WTC11 (cell line): ENCODE measurements at regions not wholly inside any gene's neighbourhood (a gene's known extent, or its start where the extent isn't known, plus 50 kb on each side); places are given as distances from the start of the nearest gene placed in this dataset.
"Not testable (repeated sequence)": the region's sequence is repeated elsewhere in the genome, so short reads cannot be mapped to it uniquely, and the experiment has no call there.

ENCODE experiments used
- ATAC-seq: fragments of 200-7000 bp; cut with Tn5 transposase; 2 replicates; pipeline ENCODE4 v1.10.0; 2021; ENCODE audit warnings: mild to moderate bottlenecking, moderate library complexity
- CTCF ChIA-PET: fragments of 300-600 bp; sonication (Branson Sonifier 250); formaldehyde crosslinking; loops from one replicate; lab custom pipeline; 2021; ENCODE audit warnings: antibody characterized with exemption; lab: Charles Lee
- POLR2A ChIA-PET: fragments of 350-600 bp; sonication (Branson Sonifier 250); formaldehyde crosslinking; loops from one replicate; lab custom pipeline; 2021; ENCODE audit warnings: antibody characterized with exemption; lab: Charles Lee
- DNase-seq: peaks from one replicate; pipeline ENCODE4 v3.0.0; 2021; ENCODE audit warnings: low spot score
- H3K27ac Mint-ChIP-seq: 2 replicates; pipeline ENCODE4 v1.8.0; 2021; ENCODE audit warnings: mixed read lengths
- H3K27me3 Mint-ChIP-seq: 2 replicates; pipeline ENCODE4 v1.8.0; 2021; ENCODE audit warnings: low read depth, mild to moderate bottlenecking, moderate library complexity, mixed read lengths
- H3K36me3 Mint-ChIP-seq: 2 replicates; pipeline ENCODE4 v1.8.0; 2021; ENCODE audit warnings: mixed read lengths
- H3K4me1 Mint-ChIP-seq: 2 replicates; pipeline ENCODE4 v1.8.0; 2022; ENCODE audit warnings: mixed read lengths
- H3K4me3 Mint-ChIP-seq: 2 replicates; pipeline ENCODE4 v1.8.0; 2021; ENCODE audit warnings: mild to moderate bottlenecking, moderate library complexity, mixed read lengths
- H3K9me3 Mint-ChIP-seq: 2 replicates; pipeline ENCODE4 v1.8.0; 2021; ENCODE audit warnings: mixed read lengths
- FOXJ3 ChIP-seq: sonication (generic); formaldehyde crosslinking; IDR thresholded peaks from 2 replicates; pipeline ENCODE4 v1.9.0; 2021; ENCODE audit warnings: missing genetic modification reagents, mild to moderate bottlenecking, borderline replicate concordance
- RORB ChIP-seq: fragments of 250-450 bp; sonication (Bioruptor Pico); IDR thresholded peaks from 2 replicates; pipeline ENCODE4 v1.9.0; 2021; ENCODE audit warnings: mild to moderate bottlenecking
- TEAD4 ChIP-seq: sonication (generic); formaldehyde crosslinking; IDR thresholded peaks from 2 replicates; pipeline ENCODE4 v1.8.0; 2022; ENCODE audit warnings: mild to moderate bottlenecking, missing genetic modification reagents
- ZBTB21 ChIP-seq: sonication (generic); formaldehyde crosslinking; IDR thresholded peaks from 2 replicates; pipeline ENCODE4 v1.8.1; 2023; ENCODE audit warnings: mild to moderate bottlenecking, missing genetic modification reagents, borderline replicate concordance
- ZNF317 ChIP-seq: sonication (generic); formaldehyde crosslinking; IDR thresholded peaks from 2 replicates; pipeline ENCODE4 v1.8.1; 2023; ENCODE audit warnings: low read depth, mild to moderate bottlenecking, moderate library complexity, missing genetic modification reagents, borderline replicate concordance
- ZNF671 ChIP-seq: fragments of 250-450 bp; sonication (Bioruptor Pico); IDR thresholded peaks from 2 replicates; pipeline ENCODE4 v1.8.0; 2021; ENCODE audit warnings: mild to moderate bottlenecking
- TF ChIP-seq, protein P1 (sequence below): sonication (generic); formaldehyde crosslinking; IDR thresholded peaks from 2 replicates; pipeline ENCODE4 v1.8.0; 2022; ENCODE audit warnings: missing genetic modification reagents
- TF ChIP-seq, protein P2 (sequence below): sonication (generic); formaldehyde crosslinking; IDR thresholded peaks from 2 replicates; pipeline ENCODE4 v1.8.0; 2022; ENCODE audit warnings: mild to moderate bottlenecking, missing genetic modification reagents
- TF ChIP-seq, protein P3 (sequence below): sonication (generic); formaldehyde crosslinking; IDR thresholded peaks from 2 replicates; pipeline ENCODE4 v1.8.1; 2022; ENCODE audit warnings: low read depth, missing genetic modification reagents, borderline replicate concordance
- TF ChIP-seq, protein P4 (sequence below): sonication (generic); formaldehyde crosslinking; IDR thresholded peaks from 2 replicates; pipeline ENCODE4 v1.8.0; 2023; ENCODE audit warnings: missing genetic modification reagents
- TF ChIP-seq, protein P5 (sequence below): sonication (generic); formaldehyde crosslinking; IDR thresholded peaks from 2 replicates; pipeline ENCODE4 v1.8.0; 2023; ENCODE audit warnings: mild to moderate bottlenecking, missing genetic modification reagents
- TF ChIP-seq, protein P6 (sequence below): fragments of 250-450 bp; sonication (Bioruptor Pico); IDR thresholded peaks from 2 replicates; pipeline ENCODE4 v1.8.0; 2021; ENCODE audit warnings: mild to moderate bottlenecking
- TF ChIP-seq, protein P7 (sequence below): fragments of 250-450 bp; sonication (Bioruptor Pico); conservative IDR thresholded peaks from 2 replicates; pipeline ENCODE4 v1.9.0; 2021; ENCODE audit warnings: mild to moderate bottlenecking
- TF ChIP-seq, protein P8 (sequence below): fragments of 250-450 bp; sonication (Bioruptor Pico); IDR thresholded peaks from 2 replicates; pipeline ENCODE4 v1.9.0; 2021; ENCODE audit warnings: mild to moderate bottlenecking
- TF ChIP-seq, protein P9 (sequence below): sonication (generic); formaldehyde crosslinking; IDR thresholded peaks from 2 replicates; pipeline ENCODE4 v1.8.1; 2023; ENCODE audit warnings: mild to moderate bottlenecking, missing genetic modification reagents, moderate library complexity

DNA sequence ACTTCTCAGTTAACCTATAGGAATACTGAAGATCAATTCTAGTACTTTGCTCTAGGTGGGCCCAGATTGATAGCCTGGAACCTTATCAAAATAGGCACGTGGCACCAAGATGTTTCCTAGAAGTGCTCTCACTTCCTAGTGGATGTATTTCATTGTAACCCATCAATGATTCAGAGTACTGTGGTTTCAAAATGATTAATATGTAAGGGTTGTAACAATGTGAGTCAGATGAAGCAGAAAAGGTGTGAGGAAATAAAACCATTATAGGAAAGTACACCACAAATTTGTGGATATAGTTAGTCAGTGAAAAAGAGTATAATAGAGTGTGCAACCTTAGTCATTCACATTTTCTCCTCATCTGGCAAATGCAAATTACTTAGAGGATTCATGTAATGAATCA lies 177.3 kb upstream of the FST start:
- DNase-seq (no peak), ATAC-seq (no peak)
- no peaks in the 10 kb centered on the region; the same call in 1 of the 2 replicates for H3K27me3 Mint-ChIP-seq
- peaks cover 24% of the 10 kb centered on the region for H3K9me3 Mint-ChIP-seq
- no peak overlapping the region for H3K27ac Mint-ChIP-seq
- H3K4me3 Mint-ChIP-seq, result no peak overlapping the region
- ChIA-PET CTCF (no interaction called here), POLR2A (no interaction called here)
- TF ChIP-seq, protein P1, sequence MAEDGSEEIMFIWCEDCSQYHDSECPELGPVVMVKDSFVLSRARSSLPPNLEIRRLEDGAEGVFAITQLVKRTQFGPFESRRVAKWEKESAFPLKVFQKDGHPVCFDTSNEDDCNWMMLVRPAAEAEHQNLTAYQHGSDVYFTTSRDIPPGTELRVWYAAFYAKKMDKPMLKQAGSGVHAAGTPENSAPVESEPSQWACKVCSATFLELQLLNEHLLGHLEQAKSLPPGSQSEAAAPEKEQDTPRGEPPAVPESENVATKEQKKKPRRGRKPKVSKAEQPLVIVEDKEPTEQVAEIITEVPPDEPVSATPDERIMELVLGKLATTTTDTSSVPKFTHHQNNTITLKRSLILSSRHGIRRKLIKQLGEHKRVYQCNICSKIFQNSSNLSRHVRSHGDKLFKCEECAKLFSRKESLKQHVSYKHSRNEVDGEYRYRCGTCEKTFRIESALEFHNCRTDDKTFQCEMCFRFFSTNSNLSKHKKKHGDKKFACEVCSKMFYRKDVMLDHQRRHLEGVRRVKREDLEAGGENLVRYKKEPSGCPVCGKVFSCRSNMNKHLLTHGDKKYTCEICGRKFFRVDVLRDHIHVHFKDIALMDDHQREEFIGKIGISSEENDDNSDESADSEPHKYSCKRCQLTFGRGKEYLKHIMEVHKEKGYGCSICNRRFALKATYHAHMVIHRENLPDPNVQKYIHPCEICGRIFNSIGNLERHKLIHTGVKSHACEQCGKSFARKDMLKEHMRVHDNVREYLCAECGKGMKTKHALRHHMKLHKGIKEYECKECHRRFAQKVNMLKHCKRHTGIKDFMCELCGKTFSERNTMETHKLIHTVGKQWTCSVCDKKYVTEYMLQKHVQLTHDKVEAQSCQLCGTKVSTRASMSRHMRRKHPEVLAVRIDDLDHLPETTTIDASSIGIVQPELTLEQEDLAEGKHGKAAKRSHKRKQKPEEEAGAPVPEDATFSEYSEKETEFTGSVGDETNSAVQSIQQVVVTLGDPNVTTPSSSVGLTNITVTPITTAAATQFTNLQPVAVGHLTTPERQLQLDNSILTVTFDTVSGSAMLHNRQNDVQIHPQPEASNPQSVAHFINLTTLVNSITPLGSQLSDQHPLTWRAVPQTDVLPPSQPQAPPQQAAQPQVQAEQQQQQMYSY (CRISPR knock-in tag), result no peak
- TF ChIP-seq, protein P2, sequence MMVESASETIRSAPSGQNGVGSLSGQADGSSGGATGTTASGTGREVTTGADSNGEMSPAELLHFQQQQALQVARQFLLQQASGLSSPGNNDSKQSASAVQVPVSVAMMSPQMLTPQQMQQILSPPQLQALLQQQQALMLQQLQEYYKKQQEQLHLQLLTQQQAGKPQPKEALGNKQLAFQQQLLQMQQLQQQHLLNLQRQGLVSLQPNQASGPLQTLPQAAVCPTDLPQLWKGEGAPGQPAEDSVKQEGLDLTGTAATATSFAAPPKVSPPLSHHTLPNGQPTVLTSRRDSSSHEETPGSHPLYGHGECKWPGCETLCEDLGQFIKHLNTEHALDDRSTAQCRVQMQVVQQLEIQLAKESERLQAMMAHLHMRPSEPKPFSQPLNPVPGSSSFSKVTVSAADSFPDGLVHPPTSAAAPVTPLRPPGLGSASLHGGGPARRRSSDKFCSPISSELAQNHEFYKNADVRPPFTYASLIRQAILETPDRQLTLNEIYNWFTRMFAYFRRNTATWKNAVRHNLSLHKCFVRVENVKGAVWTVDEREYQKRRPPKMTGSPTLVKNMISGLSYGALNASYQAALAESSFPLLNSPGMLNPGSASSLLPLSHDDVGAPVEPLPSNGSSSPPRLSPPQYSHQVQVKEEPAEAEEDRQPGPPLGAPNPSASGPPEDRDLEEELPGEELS (CRISPR knock-in tag), result no peak
- TF ChIP-seq, protein P3, sequence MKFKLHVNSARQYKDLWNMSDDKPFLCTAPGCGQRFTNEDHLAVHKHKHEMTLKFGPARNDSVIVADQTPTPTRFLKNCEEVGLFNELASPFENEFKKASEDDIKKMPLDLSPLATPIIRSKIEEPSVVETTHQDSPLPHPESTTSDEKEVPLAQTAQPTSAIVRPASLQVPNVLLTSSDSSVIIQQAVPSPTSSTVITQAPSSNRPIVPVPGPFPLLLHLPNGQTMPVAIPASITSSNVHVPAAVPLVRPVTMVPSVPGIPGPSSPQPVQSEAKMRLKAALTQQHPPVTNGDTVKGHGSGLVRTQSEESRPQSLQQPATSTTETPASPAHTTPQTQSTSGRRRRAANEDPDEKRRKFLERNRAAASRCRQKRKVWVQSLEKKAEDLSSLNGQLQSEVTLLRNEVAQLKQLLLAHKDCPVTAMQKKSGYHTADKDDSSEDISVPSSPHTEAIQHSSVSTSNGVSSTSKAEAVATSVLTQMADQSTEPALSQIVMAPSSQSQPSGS (CRISPR knock-in tag), result no peak
- TF ChIP-seq, protein P4, sequence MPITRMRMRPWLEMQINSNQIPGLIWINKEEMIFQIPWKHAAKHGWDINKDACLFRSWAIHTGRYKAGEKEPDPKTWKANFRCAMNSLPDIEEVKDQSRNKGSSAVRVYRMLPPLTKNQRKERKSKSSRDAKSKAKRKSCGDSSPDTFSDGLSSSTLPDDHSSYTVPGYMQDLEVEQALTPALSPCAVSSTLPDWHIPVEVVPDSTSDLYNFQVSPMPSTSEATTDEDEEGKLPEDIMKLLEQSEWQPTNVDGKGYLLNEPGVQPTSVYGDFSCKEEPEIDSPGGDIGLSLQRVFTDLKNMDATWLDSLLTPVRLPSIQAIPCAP (CRISPR knock-in tag), result no peak
- TF ChIP-seq, protein P5, sequence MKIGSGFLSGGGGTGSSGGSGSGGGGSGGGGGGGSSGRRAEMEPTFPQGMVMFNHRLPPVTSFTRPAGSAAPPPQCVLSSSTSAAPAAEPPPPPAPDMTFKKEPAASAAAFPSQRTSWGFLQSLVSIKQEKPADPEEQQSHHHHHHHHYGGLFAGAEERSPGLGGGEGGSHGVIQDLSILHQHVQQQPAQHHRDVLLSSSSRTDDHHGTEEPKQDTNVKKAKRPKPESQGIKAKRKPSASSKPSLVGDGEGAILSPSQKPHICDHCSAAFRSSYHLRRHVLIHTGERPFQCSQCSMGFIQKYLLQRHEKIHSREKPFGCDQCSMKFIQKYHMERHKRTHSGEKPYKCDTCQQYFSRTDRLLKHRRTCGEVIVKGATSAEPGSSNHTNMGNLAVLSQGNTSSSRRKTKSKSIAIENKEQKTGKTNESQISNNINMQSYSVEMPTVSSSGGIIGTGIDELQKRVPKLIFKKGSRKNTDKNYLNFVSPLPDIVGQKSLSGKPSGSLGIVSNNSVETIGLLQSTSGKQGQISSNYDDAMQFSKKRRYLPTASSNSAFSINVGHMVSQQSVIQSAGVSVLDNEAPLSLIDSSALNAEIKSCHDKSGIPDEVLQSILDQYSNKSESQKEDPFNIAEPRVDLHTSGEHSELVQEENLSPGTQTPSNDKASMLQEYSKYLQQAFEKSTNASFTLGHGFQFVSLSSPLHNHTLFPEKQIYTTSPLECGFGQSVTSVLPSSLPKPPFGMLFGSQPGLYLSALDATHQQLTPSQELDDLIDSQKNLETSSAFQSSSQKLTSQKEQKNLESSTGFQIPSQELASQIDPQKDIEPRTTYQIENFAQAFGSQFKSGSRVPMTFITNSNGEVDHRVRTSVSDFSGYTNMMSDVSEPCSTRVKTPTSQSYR (CRISPR knock-in tag), result no peak
- TF ChIP-seq, protein P6, sequence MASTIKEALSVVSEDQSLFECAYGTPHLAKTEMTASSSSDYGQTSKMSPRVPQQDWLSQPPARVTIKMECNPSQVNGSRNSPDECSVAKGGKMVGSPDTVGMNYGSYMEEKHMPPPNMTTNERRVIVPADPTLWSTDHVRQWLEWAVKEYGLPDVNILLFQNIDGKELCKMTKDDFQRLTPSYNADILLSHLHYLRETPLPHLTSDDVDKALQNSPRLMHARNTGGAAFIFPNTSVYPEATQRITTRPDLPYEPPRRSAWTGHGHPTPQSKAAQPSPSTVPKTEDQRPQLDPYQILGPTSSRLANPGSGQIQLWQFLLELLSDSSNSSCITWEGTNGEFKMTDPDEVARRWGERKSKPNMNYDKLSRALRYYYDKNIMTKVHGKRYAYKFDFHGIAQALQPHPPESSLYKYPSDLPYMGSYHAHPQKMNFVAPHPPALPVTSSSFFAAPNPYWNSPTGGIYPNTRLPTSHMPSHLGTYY (CRISPR knock-in tag), result no peak
- TF ChIP-seq TEAD4 (CRISPR knock-in tag), result no peak
- TF ChIP-seq ZNF671 (CRISPR knock-in tag), result no peak
- TF ChIP-seq, protein P7, sequence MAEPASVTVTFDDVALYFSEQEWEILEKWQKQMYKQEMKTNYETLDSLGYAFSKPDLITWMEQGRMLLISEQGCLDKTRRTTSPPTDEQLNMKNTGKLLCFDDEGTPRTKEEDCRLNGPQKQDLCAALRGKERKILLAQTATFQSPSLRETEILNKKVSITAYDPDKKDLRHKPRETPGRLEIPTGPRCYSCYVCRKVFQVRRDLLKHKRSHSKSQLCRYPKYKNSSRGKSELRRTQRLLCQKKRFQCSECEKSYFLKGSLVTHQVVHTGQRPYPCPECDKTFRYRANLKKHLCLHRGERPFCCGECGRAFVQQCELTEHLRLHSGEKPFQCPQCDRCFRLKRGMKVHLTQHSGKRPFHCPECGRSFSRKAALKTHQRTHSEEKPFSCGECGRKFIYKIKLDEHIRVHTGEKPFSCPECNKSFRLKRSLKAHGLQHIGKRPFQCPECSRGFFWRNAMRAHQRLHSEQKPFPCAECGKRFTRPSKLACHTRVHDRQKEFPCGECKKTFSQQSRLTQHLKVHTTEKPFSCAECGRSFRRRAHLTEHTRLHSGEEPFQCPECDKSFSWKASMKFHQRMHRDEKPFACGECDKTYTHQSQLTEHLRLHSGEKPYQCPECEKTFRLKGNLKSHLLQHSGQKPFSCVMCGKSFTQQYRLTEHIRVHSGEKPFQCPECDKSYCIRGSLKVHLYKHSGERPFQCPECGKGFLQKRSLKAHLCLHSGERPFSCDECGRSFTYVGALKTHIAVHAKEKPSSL (CRISPR knock-in tag), result no peak
- TF ChIP-seq ZBTB21 (CRISPR knock-in tag), result no peak
- TF ChIP-seq RORB (CRISPR knock-in tag), result no peak
- TF ChIP-seq, protein P8, sequence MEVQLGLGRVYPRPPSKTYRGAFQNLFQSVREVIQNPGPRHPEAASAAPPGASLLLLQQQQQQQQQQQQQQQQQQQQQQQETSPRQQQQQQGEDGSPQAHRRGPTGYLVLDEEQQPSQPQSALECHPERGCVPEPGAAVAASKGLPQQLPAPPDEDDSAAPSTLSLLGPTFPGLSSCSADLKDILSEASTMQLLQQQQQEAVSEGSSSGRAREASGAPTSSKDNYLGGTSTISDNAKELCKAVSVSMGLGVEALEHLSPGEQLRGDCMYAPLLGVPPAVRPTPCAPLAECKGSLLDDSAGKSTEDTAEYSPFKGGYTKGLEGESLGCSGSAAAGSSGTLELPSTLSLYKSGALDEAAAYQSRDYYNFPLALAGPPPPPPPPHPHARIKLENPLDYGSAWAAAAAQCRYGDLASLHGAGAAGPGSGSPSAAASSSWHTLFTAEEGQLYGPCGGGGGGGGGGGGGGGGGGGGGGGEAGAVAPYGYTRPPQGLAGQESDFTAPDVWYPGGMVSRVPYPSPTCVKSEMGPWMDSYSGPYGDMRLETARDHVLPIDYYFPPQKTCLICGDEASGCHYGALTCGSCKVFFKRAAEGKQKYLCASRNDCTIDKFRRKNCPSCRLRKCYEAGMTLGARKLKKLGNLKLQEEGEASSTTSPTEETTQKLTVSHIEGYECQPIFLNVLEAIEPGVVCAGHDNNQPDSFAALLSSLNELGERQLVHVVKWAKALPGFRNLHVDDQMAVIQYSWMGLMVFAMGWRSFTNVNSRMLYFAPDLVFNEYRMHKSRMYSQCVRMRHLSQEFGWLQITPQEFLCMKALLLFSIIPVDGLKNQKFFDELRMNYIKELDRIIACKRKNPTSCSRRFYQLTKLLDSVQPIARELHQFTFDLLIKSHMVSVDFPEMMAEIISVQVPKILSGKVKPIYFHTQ (CRISPR knock-in tag), result no peak
- TF ChIP-seq, protein P9, sequence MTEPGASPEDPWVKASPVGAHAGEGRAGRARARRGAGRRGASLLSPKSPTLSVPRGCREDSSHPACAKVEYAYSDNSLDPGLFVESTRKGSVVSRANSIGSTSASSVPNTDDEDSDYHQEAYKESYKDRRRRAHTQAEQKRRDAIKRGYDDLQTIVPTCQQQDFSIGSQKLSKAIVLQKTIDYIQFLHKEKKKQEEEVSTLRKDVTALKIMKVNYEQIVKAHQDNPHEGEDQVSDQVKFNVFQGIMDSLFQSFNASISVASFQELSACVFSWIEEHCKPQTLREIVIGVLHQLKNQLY (CRISPR knock-in tag), result no peak
- TF ChIP-seq FOXJ3, result no peak
- no peak for TF ChIP-seq ZNF317
- H3K4me1 Mint-ChIP-seq, result no peaks in the 10 kb centered on the region
- 0 out of 2 replicates have a peak, but pooled peaks cover 2% of the 10 kb centered on the region for H3K36me3 Mint-ChIP-seq

DNA sequence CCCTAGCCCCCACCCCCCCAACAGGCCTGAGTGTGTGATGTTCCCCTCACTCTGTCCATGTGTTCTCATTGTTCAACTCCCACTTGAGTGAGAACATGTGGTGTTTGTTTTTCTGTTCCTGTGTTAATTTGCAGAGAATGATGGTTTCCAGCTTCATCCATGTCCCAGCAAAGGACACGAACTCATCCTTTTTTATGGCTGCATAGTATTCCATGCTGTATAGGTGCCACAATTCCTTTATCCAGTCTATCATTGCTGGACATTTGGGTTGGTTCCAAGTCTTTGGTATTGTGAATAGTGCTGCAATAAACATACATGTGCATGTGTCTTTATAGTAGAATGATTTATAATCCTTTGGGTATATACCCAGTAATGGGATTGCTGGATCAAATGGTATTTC lies 175.1 kb upstream of the FST start:
- H3K4me1 Mint-ChIP-seq, DNase-seq, H3K4me3 Mint-ChIP-seq, ATAC-seq, CTCF ChIA-PET, H3K27me3 Mint-ChIP-seq, H3K27ac Mint-ChIP-seq, POLR2A ChIA-PET, H3K36me3 Mint-ChIP-seq: not testable (repeated sequence)
- H3K9me3 Mint-ChIP-seq, result peaks cover 34% of the 10 kb centered on the region
